PFSK-1 (cell line): ENCODE measurements at regions not wholly inside any gene's neighbourhood (a gene's known extent, or its start where the extent isn't known, plus 50 kb on each side); places are given as distances from the start of the nearest gene placed in this dataset.

ENCODE experiments used
- POLR2AphosphoS5 ChIP-seq: IDR thresholded peaks from 2 replicates; pipeline ENCODE4 v1.6.1; 2012; ENCODE audit warnings: low read depth, mild to moderate bottlenecking, control low read depth, low read length, moderate library complexity
- SIN3A ChIP-seq: IDR thresholded peaks from 2 replicates; pipeline ENCODE4 v1.6.1; 2012; ENCODE audit warnings: mild to moderate bottlenecking, low read length, moderate library complexity, borderline replicate concordance; ENCODE audit not compliant: insufficient read depth
- TAF1 ChIP-seq: IDR thresholded peaks from 2 replicates; pipeline ENCODE4 v1.6.1; 2012; ENCODE audit warnings: low read length, control low read depth, borderline replicate concordance; ENCODE audit not compliant: insufficient read depth
- TF ChIP-seq, protein P1 (sequence below), 2 experiments: IDR thresholded peaks; 2 replicates each; pipeline versions ENCODE4 v1.6.1 to v1.8.0; 2011 to 2012; ENCODE audit warnings: low read depth in 2 of 2, low read length in 2 of 2, control low read depth in 1 of 2, inconsistent platforms in 1 of 2, mild to moderate bottlenecking in 1 of 2, moderate library complexity in 1 of 2; ENCODE audit not compliant: insufficient read depth in 1 of 2

DNA sequence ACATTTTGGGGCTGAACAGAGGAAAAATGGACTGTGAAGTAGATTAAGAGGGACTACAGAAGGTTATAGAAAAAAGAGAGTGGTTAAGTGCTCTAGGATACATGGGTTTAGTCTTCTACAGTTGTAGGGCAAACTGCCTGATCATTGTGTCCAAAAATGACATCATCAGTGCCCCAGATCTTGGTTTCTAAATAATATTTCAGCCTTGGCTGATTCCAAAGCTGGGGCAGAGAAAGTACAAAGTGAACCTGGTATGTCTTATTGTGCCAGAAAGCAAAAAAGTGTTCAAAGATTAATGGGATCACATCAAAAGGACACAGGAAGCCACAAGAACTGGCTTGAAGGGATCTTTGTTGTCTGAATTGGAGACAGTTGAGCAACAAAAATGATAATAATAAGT, 97.1 kb upstream of the ZNF521 start:
- TF ChIP-seq POLR2AphosphoS5 (no peak), TAF1 (no peak), SIN3A (no peak)
- TF ChIP-seq, protein P1, sequence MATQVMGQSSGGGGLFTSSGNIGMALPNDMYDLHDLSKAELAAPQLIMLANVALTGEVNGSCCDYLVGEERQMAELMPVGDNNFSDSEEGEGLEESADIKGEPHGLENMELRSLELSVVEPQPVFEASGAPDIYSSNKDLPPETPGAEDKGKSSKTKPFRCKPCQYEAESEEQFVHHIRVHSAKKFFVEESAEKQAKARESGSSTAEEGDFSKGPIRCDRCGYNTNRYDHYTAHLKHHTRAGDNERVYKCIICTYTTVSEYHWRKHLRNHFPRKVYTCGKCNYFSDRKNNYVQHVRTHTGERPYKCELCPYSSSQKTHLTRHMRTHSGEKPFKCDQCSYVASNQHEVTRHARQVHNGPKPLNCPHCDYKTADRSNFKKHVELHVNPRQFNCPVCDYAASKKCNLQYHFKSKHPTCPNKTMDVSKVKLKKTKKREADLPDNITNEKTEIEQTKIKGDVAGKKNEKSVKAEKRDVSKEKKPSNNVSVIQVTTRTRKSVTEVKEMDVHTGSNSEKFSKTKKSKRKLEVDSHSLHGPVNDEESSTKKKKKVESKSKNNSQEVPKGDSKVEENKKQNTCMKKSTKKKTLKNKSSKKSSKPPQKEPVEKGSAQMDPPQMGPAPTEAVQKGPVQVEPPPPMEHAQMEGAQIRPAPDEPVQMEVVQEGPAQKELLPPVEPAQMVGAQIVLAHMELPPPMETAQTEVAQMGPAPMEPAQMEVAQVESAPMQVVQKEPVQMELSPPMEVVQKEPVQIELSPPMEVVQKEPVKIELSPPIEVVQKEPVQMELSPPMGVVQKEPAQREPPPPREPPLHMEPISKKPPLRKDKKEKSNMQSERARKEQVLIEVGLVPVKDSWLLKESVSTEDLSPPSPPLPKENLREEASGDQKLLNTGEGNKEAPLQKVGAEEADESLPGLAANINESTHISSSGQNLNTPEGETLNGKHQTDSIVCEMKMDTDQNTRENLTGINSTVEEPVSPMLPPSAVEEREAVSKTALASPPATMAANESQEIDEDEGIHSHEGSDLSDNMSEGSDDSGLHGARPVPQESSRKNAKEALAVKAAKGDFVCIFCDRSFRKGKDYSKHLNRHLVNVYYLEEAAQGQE (IDR thresholded peaks at IDR 0.05; ENCODE audit: insufficient read depth in 1 of 2, low read depth in 2 of 2, low read length in 2 of 2): no peak
